Rectal smooth muscle tissue (tissue), 1 donor: ENCODE measurements at regions not wholly inside any gene's neighbourhood (a gene's known extent, or its start where the extent isn't known, plus 50 kb on each side); places are given as distances from the start of the nearest gene placed in this dataset.

ENCODE experiments used
- H3K27ac ChIP-seq: one replicate; pipeline ENCODE4 v1.7.0; 2013; ENCODE audit warnings: low read depth, low read length, inconsistent platforms
- H3K27me3 ChIP-seq: one replicate; pipeline ENCODE4 v1.7.0; 2013; ENCODE audit warnings: low read length; ENCODE audit not compliant: control insufficient read depth, insufficient read depth
- H3K36me3 ChIP-seq: one replicate; pipeline ENCODE4 v1.7.0; 2013; ENCODE audit warnings: low read length; ENCODE audit not compliant: control insufficient read depth, insufficient read depth
- H3K4me1 ChIP-seq: one replicate; pipeline ENCODE4 v1.7.0; 2013; ENCODE audit warnings: low read length; ENCODE audit not compliant: control insufficient read depth, insufficient read depth
- H3K4me3 ChIP-seq: one replicate; pipeline ENCODE4 v1.7.0; 2013; ENCODE audit warnings: low read length
- H3K9ac ChIP-seq: one replicate; pipeline ENCODE4 v1.7.0; 2013; ENCODE audit warnings: low read length

DNA sequence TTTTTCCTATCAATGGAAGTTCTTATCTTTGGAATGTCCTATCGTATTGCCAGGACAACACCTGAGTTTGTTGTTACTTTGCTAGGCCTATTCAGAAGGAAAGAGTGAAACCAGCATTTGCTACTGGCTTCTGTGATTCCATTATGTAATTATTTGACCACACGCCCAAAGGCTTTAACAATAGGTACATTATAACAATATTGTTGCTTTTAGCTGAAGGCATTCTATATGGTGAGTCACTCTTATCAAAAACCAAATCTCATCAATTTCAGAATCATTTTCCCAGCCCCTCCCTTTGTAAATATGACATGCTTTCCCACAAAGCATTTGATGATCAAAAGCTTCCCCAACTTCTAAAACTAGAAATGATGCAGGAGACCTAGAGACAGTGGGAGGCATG, 294.4 kb upstream of the NEBL start:
- no peaks in the 10 kb centered on the region for H3K4me1 ChIP-seq
- H3K27ac ChIP-seq, result no peak overlapping the region

DNA sequence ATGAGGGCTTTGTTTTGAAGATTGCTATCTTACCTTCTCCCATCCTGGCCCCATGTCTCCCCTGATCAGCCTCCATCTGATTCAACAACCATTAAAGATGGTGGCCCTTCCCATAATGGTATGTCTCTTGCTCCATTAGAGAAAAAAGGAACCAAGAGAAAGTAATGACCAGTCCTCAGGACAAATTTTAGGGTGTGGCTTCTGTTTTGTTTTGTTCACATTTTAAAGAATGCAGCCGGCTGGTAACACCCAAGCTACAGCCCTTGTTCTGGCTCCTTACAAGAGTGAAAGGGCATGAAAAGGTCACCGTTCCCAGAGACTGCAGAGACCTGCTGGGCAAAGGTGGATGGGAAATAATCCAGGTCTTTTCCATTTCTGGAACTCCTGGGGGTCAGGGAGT, 287.9 kb upstream of the NEBL start:
- H3K4me3 ChIP-seq, result no peak overlapping the region
- H3K27me3 ChIP-seq, result no peaks in the 10 kb centered on the region
- H3K36me3 ChIP-seq, result no peaks in the 10 kb centered on the region
- H3K27ac ChIP-seq, result no peak overlapping the region
- H3K9ac ChIP-seq, result no peak overlapping the region
- H3K4me1 ChIP-seq, result no peaks in the 10 kb centered on the region

More for the DNA sequence above, 294.4 kb upstream of the NEBL start:
- Histone ChIP-seq H3K9ac (no peak overlapping the region), H3K27me3 (no peaks in the 10 kb centered on the region), H3K4me3 (no peak overlapping the region), H3K36me3 (no peaks in the 10 kb centered on the region)

GRCh38 chr10:21184216-21184615, 287.1 kb upstream of the NEBL start:
- Histone ChIP-seq H3K27ac (no peak overlapping the region), H3K9ac (no peak overlapping the region), H3K36me3 (no peaks in the 10 kb centered on the region), H3K4me3 (no peak overlapping the region), H3K4me1 (no peaks in the 10 kb centered on the region), H3K27me3 (no peaks in the 10 kb centered on the region)

GRCh38 chr10:21183025-21183424, 285.9 kb upstream of the NEBL start:
- H3K27me3 ChIP-seq, result no peaks in the 10 kb centered on the region
- no peaks in the 10 kb centered on the region for H3K4me1 ChIP-seq
- H3K36me3 ChIP-seq, result no peaks in the 10 kb centered on the region
- no peak overlapping the region for H3K27ac ChIP-seq
- H3K9ac ChIP-seq, result no peak overlapping the region
- no peak overlapping the region for H3K4me3 ChIP-seq

DNA sequence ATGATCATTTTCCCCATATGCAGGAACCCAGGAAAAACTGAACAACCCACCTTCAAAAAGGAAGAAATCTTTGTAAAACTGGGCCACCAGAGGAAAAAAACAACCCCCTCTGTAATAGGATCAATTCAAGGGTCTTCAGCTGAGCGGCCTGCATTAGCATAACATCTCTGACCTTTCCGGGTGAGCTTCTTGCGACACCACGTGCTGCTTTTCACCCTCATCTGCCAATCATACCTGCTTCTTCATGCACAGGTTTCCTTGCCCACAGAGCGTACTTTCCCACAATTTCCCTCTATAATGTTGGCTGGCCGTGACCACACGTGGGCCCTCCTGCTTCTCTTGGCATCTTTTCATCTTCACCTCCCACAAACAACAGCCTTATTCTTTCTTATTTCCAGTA, 284.3 kb upstream of the NEBL start:
- Histone ChIP-seq H3K27ac (no peak overlapping the region), H3K4me3 (no peak overlapping the region), H3K27me3 (no peaks in the 10 kb centered on the region), H3K4me1 (no peaks in the 10 kb centered on the region), H3K36me3 (no peaks in the 10 kb centered on the region), H3K9ac (no peak overlapping the region)

DNA sequence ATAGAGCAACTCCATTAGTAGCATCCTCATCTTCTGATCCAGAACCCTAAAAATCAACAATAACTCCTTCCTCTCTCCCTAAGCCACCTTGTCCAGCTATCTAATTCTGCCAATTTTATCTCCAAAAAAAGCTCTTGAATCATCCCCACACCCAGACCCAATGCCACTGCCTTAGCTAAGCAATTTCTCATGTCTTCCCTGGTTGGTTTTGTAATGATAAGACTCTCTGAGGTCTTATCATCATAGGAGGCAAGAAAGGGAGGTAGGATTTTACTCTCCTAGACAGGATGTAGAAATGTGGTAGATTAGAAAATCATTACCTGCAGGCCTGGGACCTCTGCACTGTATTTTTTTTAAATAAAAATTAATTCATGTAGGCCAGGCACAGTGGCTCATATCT, 283.5 kb upstream of the NEBL start:
- H3K27ac ChIP-seq, result no peak overlapping the region
- no peaks in the 10 kb centered on the region for H3K36me3 ChIP-seq
- no peaks in the 10 kb centered on the region for H3K27me3 ChIP-seq
- no peaks in the 10 kb centered on the region for H3K4me1 ChIP-seq
- no peak overlapping the region for H3K9ac ChIP-seq
- H3K4me3 ChIP-seq, result no peak overlapping the region

- Histone ChIP-seq H3K36me3 (no peaks in the 10 kb centered on the region), H3K27ac (no peak overlapping the region), H3K9ac (no peak overlapping the region), H3K4me3 (no peak overlapping the region), H3K4me1 (no peaks in the 10 kb centered on the region), H3K27me3 (peaks cover 3% of the 10 kb centered on the region)
Observed at GRCh38 chr10:21176934-21177480, 279.9 kb upstream of the NEBL start.

GRCh38 chr10:21175797-21176196, 278.7 kb upstream of the NEBL start:
- Histone ChIP-seq H3K4me1 (no peaks in the 10 kb centered on the region), H3K9ac (no peak overlapping the region), H3K27ac (no peak overlapping the region), H3K36me3 (no peaks in the 10 kb centered on the region), H3K4me3 (no peak overlapping the region), H3K27me3 (peaks cover 3% of the 10 kb centered on the region)

DNA sequence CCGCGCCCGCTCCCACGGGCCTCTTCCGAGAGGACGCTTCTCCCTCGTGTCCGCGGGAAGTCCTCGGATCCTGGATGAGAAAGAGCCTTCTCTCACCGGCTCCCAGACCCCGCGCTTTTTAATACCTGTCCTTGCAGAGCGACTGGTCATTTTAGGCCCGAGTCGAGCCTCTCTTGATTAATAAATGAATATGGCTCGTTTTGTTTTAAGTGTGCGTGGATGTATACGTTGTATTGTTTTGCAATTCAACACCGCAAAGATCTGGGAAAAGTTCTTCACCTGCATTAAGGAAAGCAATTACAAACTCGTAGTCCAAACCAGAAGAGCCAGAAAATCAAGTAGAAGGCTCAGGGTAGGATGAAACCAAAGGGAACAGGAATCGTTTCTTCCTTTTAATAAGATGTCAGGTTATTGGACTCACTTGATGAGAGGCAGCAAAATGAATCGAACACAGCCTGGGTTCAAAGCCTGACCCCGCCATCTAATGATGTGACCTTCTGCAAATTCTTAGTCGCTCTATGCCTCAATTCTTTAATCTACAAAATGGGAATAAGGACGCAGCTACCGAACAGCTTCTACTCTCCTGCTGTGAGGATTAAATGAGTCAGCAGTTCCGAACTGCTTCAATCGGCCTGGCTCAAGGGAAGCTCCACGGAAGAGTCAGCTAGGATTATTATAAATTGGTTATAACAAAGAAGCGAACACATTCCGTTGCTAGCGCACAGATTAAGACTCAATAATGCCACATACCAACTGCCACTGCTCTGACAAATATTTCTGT, 277.8 kb upstream of the NEBL start:
- no peaks in the 10 kb centered on the region for H3K4me1 ChIP-seq
- peak overlapping the region; percentile 54 for H3K4me3 ChIP-seq
- H3K27ac ChIP-seq, result no peak overlapping the region
- no peaks in the 10 kb centered on the region for H3K36me3 ChIP-seq
- peaks cover 3% of the 10 kb centered on the region for H3K27me3 ChIP-seq
- H3K9ac ChIP-seq, result no peak overlapping the region

DNA sequence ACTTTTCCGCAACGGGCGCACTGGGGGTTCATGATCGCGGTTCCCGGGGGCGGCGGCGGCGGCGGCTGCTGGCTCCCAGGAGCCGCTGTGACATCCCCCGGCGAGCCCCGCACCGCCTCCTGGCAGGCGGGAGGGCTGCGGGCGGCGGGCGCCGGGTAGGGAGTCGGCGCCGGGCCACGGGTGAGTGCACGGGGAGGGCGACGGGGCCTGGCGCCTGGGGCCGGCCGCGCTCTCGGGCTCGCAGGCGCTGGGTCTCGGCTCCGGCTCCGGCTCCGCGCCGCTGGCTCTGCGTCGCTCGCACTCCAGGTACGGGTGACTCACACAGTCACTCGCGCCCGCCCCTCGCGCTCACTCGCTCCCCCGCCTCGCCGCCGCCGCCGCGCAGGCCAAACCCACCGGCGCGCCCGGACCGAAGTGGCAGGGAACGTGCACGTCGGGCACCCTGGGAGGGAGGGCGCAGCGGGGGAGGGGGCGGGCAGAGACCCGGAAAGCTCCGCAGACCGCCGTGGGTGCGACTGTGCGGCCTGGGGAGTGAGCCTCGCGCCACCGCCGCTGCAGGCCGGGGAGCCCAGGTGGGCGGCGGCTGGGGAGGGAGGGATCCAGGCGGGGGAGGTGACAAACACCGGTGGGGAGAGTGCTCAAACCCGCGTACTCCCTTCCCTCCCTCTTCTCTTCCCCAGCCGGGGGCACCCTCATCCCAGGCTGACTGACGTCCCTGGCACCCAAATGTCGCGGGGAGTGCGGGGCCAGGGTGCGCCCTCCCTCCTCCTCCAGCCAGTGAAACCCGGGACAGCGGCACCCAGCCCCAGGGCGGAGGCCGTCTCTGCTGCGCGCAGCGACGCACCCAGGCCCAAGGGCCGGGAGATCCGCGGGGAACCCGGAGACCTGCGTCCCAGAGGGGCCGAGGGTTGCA, 276.9 kb upstream of the NEBL start:
- Histone ChIP-seq H3K4me1 (no peaks in the 10 kb centered on the region), H3K27me3 (peaks cover 3% of the 10 kb centered on the region), H3K27ac (no peak overlapping the region), H3K9ac (no peak overlapping the region), H3K36me3 (no peaks in the 10 kb centered on the region), H3K4me3 (peak overlapping the region; percentile 71)

GRCh38 chr10:21172930-21173801, 276.1 kb upstream of the NEBL start:
- Histone ChIP-seq H3K27me3 (peaks cover 3% of the 10 kb centered on the region), H3K36me3 (no peaks in the 10 kb centered on the region), H3K4me1 (no peaks in the 10 kb centered on the region), H3K4me3 (peak overlapping the region; percentile 71), H3K27ac (no peak overlapping the region), H3K9ac (no peak overlapping the region)

- no peak overlapping the region for H3K9ac ChIP-seq
- H3K4me1 ChIP-seq, result no peaks in the 10 kb centered on the region
- H3K27ac ChIP-seq, result no peak overlapping the region
- H3K4me3 ChIP-seq, result peak overlapping the region; percentile 48
- H3K27me3 ChIP-seq, result peaks cover 3% of the 10 kb centered on the region
- no peaks in the 10 kb centered on the region for H3K36me3 ChIP-seq
Observed at GRCh38 chr10:21172542-21172929, 275.4 kb upstream of the NEBL start.
